VCaP (cell line): ENCODE measurements at regions not wholly inside any gene's neighbourhood (a gene's known extent, or its start where the extent isn't known, plus 50 kb on each side); places are given as distances from the start of the nearest gene placed in this dataset.

Experiments used
- H3K27ac ChIP-seq: fragments of 450-650 bp; 2 replicates; pipeline ENCODE4 v1.5.1; 2017
- CTCF ChIP-seq: fragments of 450-650 bp; conservative IDR thresholded peaks from 2 replicates; pipeline ENCODE4 v1.5.1; 2017; ENCODE audit warnings: mild to moderate bottlenecking, moderate library complexity

GRCh38 chr11:10641912-10642697, 51.5 kb downstream of the IRAG1 start:
- TF ChIP-seq CTCF, result no peak
- H3K27ac ChIP-seq, result no peak overlapping the region

- H3K27ac ChIP-seq, result no peak overlapping the region
- TF ChIP-seq CTCF, result no peak
Measured at GRCh38 chr11:10641177-10641911, 52.2 kb downstream of the IRAG1 start.

GRCh38 chr11:10640308-10640707, 53.2 kb downstream of the IRAG1 start:
- no peak for TF ChIP-seq CTCF
- H3K27ac ChIP-seq, result no peak overlapping the region

- no peak overlapping the region for H3K27ac ChIP-seq
- TF ChIP-seq CTCF, result no peak
Measured at GRCh38 chr11:10639350-10639749, 54.2 kb downstream of the IRAG1 start.

- H3K27ac ChIP-seq, result no peak overlapping the region
- no peak for TF ChIP-seq CTCF
Measured at GRCh38 chr11:10638316-10638925, 55.1 kb downstream of the IRAG1 start.

GRCh38 chr11:10637731-10638151, 55.8 kb downstream of the IRAG1 start:
- TF ChIP-seq CTCF, result no peak
- H3K27ac ChIP-seq, result no peak overlapping the region

GRCh38 chr11:10634407-10634806, 59.1 kb downstream of the IRAG1 start:
- no peak overlapping the region for H3K27ac ChIP-seq
- no peak for TF ChIP-seq CTCF
